HepG2 (cell line): ENCODE measurements at regions not wholly inside any gene's neighbourhood (a gene's known extent, or its start where the extent isn't known, plus 50 kb on each side); places are given as distances from the start of the nearest gene placed in this dataset.

ENCODE experiments used
- ATAC-seq: fragments of 200-7000 bp; cut with Tn5 transposase; 3 replicates; pipeline ENCODE4 v1.9.1; 2020; ENCODE audit warnings: mild to moderate bottlenecking, moderate library complexity
- BruUV-seq: library from RNA; stranded (reverse); fragments of 400-500 nt; replicated peaks from 2 replicates; lab custom pipeline; 2021; lab: Mats Ljungman, UMichigan
- CTCF ChIA-PET: fragments of 300-600 bp; formaldehyde crosslinking; extraction: SDS; loops from one replicate; lab custom pipeline; 2021; ENCODE audit warnings: low total read pairs, inconsistent platforms, low intra/inter-chr PET ratio; lab: Yijun Ruan, JAX
- POLR2A ChIA-PET: fragments of 350-600 bp; sonication (Branson Sonifier 250); formaldehyde crosslinking; loops from one replicate; lab custom pipeline; 2020; ENCODE audit warnings: antibody characterized with exemption, inconsistent platforms; lab: Yijun Ruan, JAX
- DNase-seq: peaks from one replicate; pipeline ENCODE4 v3.0.0-alpha.2; 2015; ENCODE audit warnings: low spot score
- FAIRE-seq: peaks from 3 replicates; lab custom pipeline; 2011; peaks lifted over from hg19 to GRCh38; lab: Jason Lieb, UNC
- H2AFZ ChIP-seq: one replicate; pipeline ENCODE4 v1.6.1; 2011; ENCODE audit warnings: low read length, inconsistent platforms
- H3K27ac ChIP-seq: fragments of 300-600 bp; 3 replicates; pipeline ENCODE4 v1.8.0; 2011; ENCODE audit warnings: mixed run types, mild to moderate bottlenecking, mixed read lengths, low read length, inconsistent platforms; ENCODE audit not compliant: insufficient read depth; ENCODE audit errors: extremely low read length
- H3K27me3 ChIP-seq, 2 experiments: fragments of 200-600 bp in 1 of 2; 2 replicates in 1 of 2; 3 replicates in 1 of 2; pipeline versions ENCODE4 v1.6.0 to v1.8.0; 2011; ENCODE audit warnings: low read length in 2 of 2, mild to moderate bottlenecking in 2 of 2, moderate library complexity in 2 of 2, inconsistent platforms in 1 of 2; ENCODE audit not compliant: insufficient read depth in 2 of 2, control insufficient read depth in 1 of 2
- H3K36me3 ChIP-seq, 2 experiments: fragments of 200-600 bp in 1 of 2; replicated peaks in 1 of 2; 2 replicates in 1 of 2; 3 replicates in 1 of 2; pipeline versions ENCODE4 v1.5.1 to v1.8.0; 2011; ENCODE audit warnings: low read length in 2 of 2, inconsistent platforms in 1 of 2; ENCODE audit not compliant: insufficient read depth in 2 of 2, control insufficient read depth in 1 of 2
- H3K4me1 ChIP-seq: 2 replicates; pipeline ENCODE4 v1.5.1; 2012; ENCODE audit warnings: low read length, inconsistent platforms; ENCODE audit not compliant: insufficient read depth
- H3K4me2 ChIP-seq: 2 replicates; pipeline ENCODE4 v1.6.0; 2011; ENCODE audit warnings: low read depth, low read length, inconsistent platforms
- H3K4me3 ChIP-seq, 3 experiments: fragments of 200-600 bp in 1 of 3; sonication (generic), shearing (Covaris generic) in 1 of 3; replicated peaks in 1 of 3; 2 replicates each; pipeline ENCODE4 v1.5.1; 2011 to 2016; ENCODE audit warnings: low read length in 3 of 3, inconsistent platforms in 2 of 3, low read depth in 2 of 3, mild to moderate bottlenecking in 2 of 3, control low read depth in 1 of 3, mixed read lengths in 1 of 3; ENCODE audit not compliant: insufficient read depth in 1 of 3
- H3K79me2 ChIP-seq: one replicate; pipeline ENCODE4 v1.6.1; 2011; ENCODE audit warnings: low read length, inconsistent platforms; ENCODE audit not compliant: insufficient read depth
- H3K9ac ChIP-seq: 2 replicates; pipeline ENCODE4 v1.6.0; 2011; ENCODE audit warnings: mild to moderate bottlenecking, low read depth, low read length, inconsistent platforms; ENCODE audit not compliant: insufficient read depth
- H3K9me3 ChIP-seq: 2 replicates; pipeline ENCODE4 v1.5.1; 2012; ENCODE audit warnings: mild to moderate bottlenecking, low read length
- H4K20me1 ChIP-seq: 2 replicates; pipeline ENCODE4 v1.6.0; 2011; ENCODE audit warnings: inconsistent platforms, mild to moderate bottlenecking, low read length, moderate library complexity; ENCODE audit not compliant: insufficient read depth
- CEBPG ChIP-seq: IDR thresholded peaks from 2 replicates; pipeline ENCODE4 v1.6.1; 2016
- CHD4 ChIP-seq: fragments of 200-600 bp; sonication (generic); IDR thresholded peaks from 2 replicates; pipeline ENCODE4 v1.7.0; 2017; ENCODE audit warnings: mild to moderate bottlenecking, low read length, borderline replicate concordance
- GATAD1 ChIP-seq: IDR thresholded peaks from 2 replicates; pipeline ENCODE4 v1.6.1; 2016; ENCODE audit warnings: missing genetic modification reagents, missing compliant biosample characterization
- GATAD2A ChIP-seq: IDR thresholded peaks from 2 replicates; pipeline ENCODE4 v1.6.1; 2016
- HDAC6 ChIP-seq: fragments of 200-600 bp; sonication (generic); IDR thresholded peaks from 2 replicates; pipeline ENCODE4 v1.7.0; 2017; ENCODE audit warnings: mild to moderate bottlenecking, antibody characterized with exemption, low read length, low read depth
- HIVEP1 ChIP-seq: sonication (generic); formaldehyde crosslinking; IDR thresholded peaks from 2 replicates; pipeline ENCODE4 v1.4.0; 2020; ENCODE audit warnings: mild to moderate bottlenecking, missing genetic modification reagents
- NR2F6 ChIP-seq, 2 experiments: IDR thresholded peaks; 2 replicates each; pipeline ENCODE4 v1.6.1; 2016; ENCODE audit warnings: antibody characterized with exemption in 1 of 2, mild to moderate bottlenecking in 1 of 2
- SOX6 ChIP-seq, 2 experiments: fragments of 450-650 bp in 1 of 2; sonication (generic) in 1 of 2; formaldehyde crosslinking in 1 of 2; IDR thresholded peaks; 2 replicates each; pipeline versions ENCODE4 v1.4.0 to v1.6.1; 2017 to 2020; ENCODE audit warnings: antibody characterized with exemption in 1 of 2, mild to moderate bottlenecking in 1 of 2, missing genetic modification reagents in 1 of 2
- SP5 ChIP-seq: IDR thresholded peaks from 2 replicates; pipeline ENCODE4 v1.6.1; 2016; ENCODE audit warnings: low read depth, borderline replicate concordance
- SPEN ChIP-seq: sonication (generic); formaldehyde crosslinking; IDR thresholded peaks from 2 replicates; pipeline ENCODE4 v1.5.1; 2020; ENCODE audit warnings: low read depth, mild to moderate bottlenecking, missing genetic modification reagents
- SSRP1 ChIP-seq: IDR thresholded peaks from 2 replicates; pipeline ENCODE4 v1.6.1; 2016; ENCODE audit warnings: control low read depth
- ZFP41 ChIP-seq: sonication (generic); formaldehyde crosslinking; IDR thresholded peaks from 2 replicates; pipeline ENCODE4 v1.4.0; 2020; ENCODE audit warnings: mild to moderate bottlenecking, missing genetic modification reagents, borderline replicate concordance
- ZNF234 ChIP-seq: sonication (generic); formaldehyde crosslinking; conservative IDR thresholded peaks from 2 replicates; pipeline ENCODE4 v1.5.1; 2020; ENCODE audit warnings: mild to moderate bottlenecking, missing genetic modification reagents
- ZNF674 ChIP-seq: sonication (generic); formaldehyde crosslinking; IDR thresholded peaks from 2 replicates; pipeline ENCODE4 v1.5.0; 2020; ENCODE audit warnings: low read depth, mild to moderate bottlenecking, missing genetic modification reagents
- in situ Hi-C: cut with HindIII; loops from 2 replicates; pipeline ENCODE4 v1.10.0; 2017; ENCODE audit warnings: low pct_unique_long_range_greater_than_20kb; ENCODE audit not compliant: extremely low pct_ligation_motif_present
- intact Hi-C: fragments of 100-400 bp; cut with micrococcal nuclease; formaldehyde crosslinking; loops from one replicate; pipeline ENCODE4 v1.10.0; 2022; ENCODE audit not compliant: unreplicated experiment
- TF ChIP-seq, protein P1 (sequence below): sonication (generic); formaldehyde crosslinking; IDR thresholded peaks from 2 replicates; pipeline ENCODE4 v1.9.0; 2022; ENCODE audit warnings: missing genetic modification reagents, mild to moderate bottlenecking, borderline replicate concordance
- TF ChIP-seq, protein P2 (sequence below): sonication (generic); formaldehyde crosslinking; IDR thresholded peaks from one replicate; pipeline ENCODE4 v1.5.1; 2020; ENCODE audit warnings: mild to moderate bottlenecking, missing genetic modification reagents; ENCODE audit errors: not compliant biosample characterization

DNA sequence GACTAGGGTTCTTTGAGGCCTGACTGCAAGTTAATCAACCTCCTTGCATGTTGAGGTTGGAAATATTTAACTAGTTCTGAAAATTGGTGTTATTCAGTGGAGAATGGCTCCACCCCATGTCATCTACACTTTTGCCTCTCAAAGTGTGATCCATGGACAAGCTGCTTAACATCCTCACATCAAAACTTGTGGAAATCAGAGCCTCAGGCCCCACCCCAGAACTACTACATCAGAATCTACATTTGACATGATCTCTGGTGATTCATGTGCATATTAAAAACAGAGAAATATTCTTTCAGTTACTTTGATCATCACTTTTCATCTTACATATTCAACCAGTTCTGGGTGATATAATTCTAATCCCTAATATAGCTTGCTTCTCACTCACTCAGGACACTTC is 632.9 kb downstream of the ARL4A start:
- no peak for FAIRE-seq
- Histone ChIP-seq H4K20me1 (no peaks in the 10 kb centered on the region), H3K4me2 (no peak overlapping the region), H3K9me3 (peaks cover 31% of the 10 kb centered on the region), H2AFZ (no peak overlapping the region), H3K9ac (no peak overlapping the region), H3K79me2 (no peaks in the 10 kb centered on the region), H3K27me3 (no peaks in the 10 kb centered on the region), H3K36me3 (no peaks in the 10 kb centered on the region), H3K4me1 (no peaks in the 10 kb centered on the region), H3K4me3 (no peak overlapping the region), H3K27ac (no peak overlapping the region)
- in situ Hi-C loops (no loop called here), intact Hi-C loops (no loop called here)
- no peak for ATAC-seq
- CTCF ChIA-PET, result no interaction called here
- DNase-seq, result no peak
- TF ChIP-seq SPEN (CRISPR knock-in tag) (no peak), NR2F6 (IDR thresholded peaks at IDR 0.05) (no peak), NR2F6 (CRISPR knock-in tag; IDR thresholded peaks at IDR 0.05) (no peak), SOX6 (IDR thresholded peaks at IDR 0.05) (no peak), SOX6 (CRISPR knock-in tag; IDR thresholded peaks at IDR 0.05) (no peak), CHD4 (no peak), SSRP1 (CRISPR knock-in tag) (no peak), SP5 (CRISPR knock-in tag) (no peak), ZNF674 (CRISPR knock-in tag) (no peak), GATAD2A (no peak), ZFP41 (CRISPR knock-in tag) (no peak), GATAD1 (no peak), HIVEP1 (CRISPR knock-in tag) (no peak), HDAC6 (no peak), CEBPG (no peak), ZNF234 (CRISPR knock-in tag) (no peak)
- TF ChIP-seq, protein P1, sequence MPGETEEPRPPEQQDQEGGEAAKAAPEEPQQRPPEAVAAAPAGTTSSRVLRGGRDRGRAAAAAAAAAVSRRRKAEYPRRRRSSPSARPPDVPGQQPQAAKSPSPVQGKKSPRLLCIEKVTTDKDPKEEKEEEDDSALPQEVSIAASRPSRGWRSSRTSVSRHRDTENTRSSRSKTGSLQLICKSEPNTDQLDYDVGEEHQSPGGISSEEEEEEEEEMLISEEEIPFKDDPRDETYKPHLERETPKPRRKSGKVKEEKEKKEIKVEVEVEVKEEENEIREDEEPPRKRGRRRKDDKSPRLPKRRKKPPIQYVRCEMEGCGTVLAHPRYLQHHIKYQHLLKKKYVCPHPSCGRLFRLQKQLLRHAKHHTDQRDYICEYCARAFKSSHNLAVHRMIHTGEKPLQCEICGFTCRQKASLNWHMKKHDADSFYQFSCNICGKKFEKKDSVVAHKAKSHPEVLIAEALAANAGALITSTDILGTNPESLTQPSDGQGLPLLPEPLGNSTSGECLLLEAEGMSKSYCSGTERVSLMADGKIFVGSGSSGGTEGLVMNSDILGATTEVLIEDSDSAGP (CRISPR knock-in tag), result no peak
- TF ChIP-seq, protein P2, sequence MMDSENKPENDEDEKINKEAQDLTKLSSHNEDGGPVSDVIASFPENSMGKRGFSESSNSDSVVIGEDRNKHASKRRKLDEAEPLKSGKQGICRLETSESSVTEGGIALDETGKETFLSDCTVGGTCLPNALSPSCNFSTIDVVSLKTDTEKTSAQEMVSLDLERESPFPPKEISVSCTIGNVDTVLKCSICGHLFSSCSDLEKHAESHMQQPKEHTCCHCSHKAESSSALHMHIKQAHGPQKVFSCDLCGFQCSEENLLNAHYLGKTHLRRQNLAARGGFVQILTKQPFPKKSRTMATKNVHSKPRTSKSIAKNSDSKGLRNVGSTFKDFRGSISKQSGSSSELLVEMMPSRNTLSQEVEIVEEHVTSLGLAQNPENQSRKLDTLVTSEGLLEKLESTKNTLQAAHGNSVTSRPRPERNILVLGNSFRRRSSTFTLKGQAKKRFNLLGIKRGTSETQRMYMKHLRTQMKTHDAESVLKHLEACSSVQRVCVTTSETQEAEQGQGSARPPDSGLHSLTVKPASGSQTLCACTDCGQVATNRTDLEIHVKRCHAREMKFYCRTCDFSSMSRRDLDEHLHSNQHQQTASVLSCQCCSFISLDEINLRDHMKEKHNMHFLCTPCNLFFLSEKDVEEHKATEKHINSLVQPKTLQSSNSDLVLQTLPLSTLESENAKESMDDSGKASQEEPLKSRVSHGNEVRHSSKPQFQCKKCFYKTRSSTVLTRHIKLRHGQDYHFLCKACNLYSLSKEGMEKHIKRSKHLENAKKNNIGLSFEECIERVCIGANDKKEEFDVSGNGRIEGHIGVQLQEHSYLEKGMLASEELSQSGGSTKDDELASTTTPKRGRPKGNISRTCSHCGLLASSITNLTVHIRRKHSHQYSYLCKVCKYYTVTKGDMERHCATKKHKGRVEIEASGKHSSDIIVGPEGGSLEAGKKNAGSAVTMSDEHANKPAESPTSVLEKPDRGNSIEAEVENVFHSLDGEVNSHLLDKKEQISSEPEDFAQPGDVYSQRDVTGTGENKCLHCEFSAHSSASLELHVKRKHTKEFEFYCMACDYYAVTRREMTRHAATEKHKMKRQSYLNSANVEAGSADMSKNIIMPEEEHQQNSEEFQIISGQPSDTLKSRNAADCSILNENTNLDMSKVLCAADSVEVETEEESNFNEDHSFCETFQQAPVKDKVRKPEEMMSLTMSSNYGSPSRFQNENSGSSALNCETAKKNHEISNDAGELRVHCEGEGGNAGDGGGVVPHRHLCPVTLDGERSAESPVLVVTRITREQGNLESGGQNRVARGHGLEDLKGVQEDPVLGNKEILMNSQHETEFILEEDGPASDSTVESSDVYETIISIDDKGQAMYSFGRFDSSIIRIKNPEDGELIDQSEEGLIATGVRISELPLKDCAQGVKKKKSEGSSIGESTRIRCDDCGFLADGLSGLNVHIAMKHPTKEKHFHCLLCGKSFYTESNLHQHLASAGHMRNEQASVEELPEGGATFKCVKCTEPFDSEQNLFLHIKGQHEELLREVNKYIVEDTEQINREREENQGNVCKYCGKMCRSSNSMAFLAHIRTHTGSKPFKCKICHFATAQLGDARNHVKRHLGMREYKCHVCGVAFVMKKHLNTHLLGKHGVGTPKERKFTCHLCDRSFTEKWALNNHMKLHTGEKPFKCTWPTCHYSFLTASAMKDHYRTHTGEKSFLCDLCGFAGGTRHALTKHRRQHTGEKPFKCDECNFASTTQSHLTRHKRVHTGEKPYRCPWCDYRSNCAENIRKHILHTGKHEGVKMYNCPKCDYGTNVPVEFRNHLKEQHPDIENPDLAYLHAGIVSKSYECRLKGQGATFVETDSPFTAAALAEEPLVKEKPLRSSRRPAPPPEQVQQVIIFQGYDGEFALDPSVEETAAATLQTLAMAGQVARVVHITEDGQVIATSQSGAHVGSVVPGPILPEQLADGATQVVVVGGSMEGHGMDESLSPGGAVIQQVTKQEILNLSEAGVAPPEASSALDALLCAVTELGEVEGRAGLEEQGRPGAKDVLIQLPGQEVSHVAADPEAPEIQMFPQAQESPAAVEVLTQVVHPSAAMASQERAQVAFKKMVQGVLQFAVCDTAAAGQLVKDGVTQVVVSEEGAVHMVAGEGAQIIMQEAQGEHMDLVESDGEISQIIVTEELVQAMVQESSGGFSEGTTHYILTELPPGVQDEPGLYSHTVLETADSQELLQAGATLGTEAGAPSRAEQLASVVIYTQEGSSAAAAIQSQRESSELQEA, result no peak
- POLR2A ChIA-PET, result no interaction called here
- BruUV-seq, result no TSS peak
